Neural cell (in vitro differentiated cells): ENCODE measurements at regions not wholly inside any gene's neighbourhood (a gene's known extent, or its start where the extent isn't known, plus 50 kb on each side); places are given as distances from the start of the nearest gene placed in this dataset.

Experiments used
- EP300 ChIP-seq: fragments of 450-650 bp; conservative IDR thresholded peaks from 2 replicates; pipeline ENCODE4 v1.6.1; 2014; ENCODE audit warnings: antibody characterized with exemption, mild to moderate bottlenecking, moderate library complexity; ENCODE audit not compliant: poor library complexity, severe bottlenecking
- EZH2 ChIP-seq: fragments of 200-600, 300-800 bp; shearing (Covaris generic), sonication (generic); IDR thresholded peaks from 2 replicates; pipeline ENCODE4 v1.6.1; 2014; ENCODE audit warnings: antibody characterized with exemption, low read length, borderline replicate concordance, mild to moderate bottlenecking; ENCODE audit not compliant: insufficient read depth, poor library complexity, severe bottlenecking
- MXI1 ChIP-seq: fragments of 450-650 bp; conservative IDR thresholded peaks from 2 replicates; pipeline ENCODE4 v1.6.1; 2014; ENCODE audit warnings: antibody characterized with exemption, mild to moderate bottlenecking; ENCODE audit not compliant: poor library complexity, severe bottlenecking
- POLR2AphosphoS5 ChIP-seq: IDR thresholded peaks from 2 replicates; pipeline ENCODE4 v1.6.1; 2012
- SMC3 ChIP-seq: fragments of 450-650 bp; conservative IDR thresholded peaks from 2 replicates; pipeline ENCODE4 v1.6.1; 2014; ENCODE audit warnings: antibody characterized with exemption, mild to moderate bottlenecking, moderate library complexity; ENCODE audit not compliant: poor library complexity
- TAF1 ChIP-seq: IDR thresholded peaks from 2 replicates; pipeline ENCODE4 v1.6.1; 2012; ENCODE audit warnings: low read depth
- TF ChIP-seq, protein P1 (sequence below): fragments of 450-650 bp; IDR thresholded peaks from 2 replicates; pipeline ENCODE4 v1.5.1; 2014; ENCODE audit warnings: antibody characterized with exemption, mild to moderate bottlenecking, moderate library complexity; ENCODE audit not compliant: poor library complexity, severe bottlenecking
- TF ChIP-seq, protein P2 (sequence below): IDR thresholded peaks from 2 replicates; pipeline ENCODE4 v1.6.1; 2012; ENCODE audit warnings: borderline replicate concordance

GRCh38 chr16:73584157-73584556 lies 536.2 kb upstream of the ZFHX3 start:
- TF ChIP-seq, protein P1, sequence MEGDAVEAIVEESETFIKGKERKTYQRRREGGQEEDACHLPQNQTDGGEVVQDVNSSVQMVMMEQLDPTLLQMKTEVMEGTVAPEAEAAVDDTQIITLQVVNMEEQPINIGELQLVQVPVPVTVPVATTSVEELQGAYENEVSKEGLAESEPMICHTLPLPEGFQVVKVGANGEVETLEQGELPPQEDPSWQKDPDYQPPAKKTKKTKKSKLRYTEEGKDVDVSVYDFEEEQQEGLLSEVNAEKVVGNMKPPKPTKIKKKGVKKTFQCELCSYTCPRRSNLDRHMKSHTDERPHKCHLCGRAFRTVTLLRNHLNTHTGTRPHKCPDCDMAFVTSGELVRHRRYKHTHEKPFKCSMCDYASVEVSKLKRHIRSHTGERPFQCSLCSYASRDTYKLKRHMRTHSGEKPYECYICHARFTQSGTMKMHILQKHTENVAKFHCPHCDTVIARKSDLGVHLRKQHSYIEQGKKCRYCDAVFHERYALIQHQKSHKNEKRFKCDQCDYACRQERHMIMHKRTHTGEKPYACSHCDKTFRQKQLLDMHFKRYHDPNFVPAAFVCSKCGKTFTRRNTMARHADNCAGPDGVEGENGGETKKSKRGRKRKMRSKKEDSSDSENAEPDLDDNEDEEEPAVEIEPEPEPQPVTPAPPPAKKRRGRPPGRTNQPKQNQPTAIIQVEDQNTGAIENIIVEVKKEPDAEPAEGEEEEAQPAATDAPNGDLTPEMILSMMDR = no peak
- no peak for TF ChIP-seq SMC3
- TF ChIP-seq EP300 = no peak
- TF ChIP-seq MXI1 = no peak
- TF ChIP-seq POLR2AphosphoS5 = no peak
- no peak for TF ChIP-seq EZH2
- TF ChIP-seq TAF1 = no peak
- TF ChIP-seq, protein P2, sequence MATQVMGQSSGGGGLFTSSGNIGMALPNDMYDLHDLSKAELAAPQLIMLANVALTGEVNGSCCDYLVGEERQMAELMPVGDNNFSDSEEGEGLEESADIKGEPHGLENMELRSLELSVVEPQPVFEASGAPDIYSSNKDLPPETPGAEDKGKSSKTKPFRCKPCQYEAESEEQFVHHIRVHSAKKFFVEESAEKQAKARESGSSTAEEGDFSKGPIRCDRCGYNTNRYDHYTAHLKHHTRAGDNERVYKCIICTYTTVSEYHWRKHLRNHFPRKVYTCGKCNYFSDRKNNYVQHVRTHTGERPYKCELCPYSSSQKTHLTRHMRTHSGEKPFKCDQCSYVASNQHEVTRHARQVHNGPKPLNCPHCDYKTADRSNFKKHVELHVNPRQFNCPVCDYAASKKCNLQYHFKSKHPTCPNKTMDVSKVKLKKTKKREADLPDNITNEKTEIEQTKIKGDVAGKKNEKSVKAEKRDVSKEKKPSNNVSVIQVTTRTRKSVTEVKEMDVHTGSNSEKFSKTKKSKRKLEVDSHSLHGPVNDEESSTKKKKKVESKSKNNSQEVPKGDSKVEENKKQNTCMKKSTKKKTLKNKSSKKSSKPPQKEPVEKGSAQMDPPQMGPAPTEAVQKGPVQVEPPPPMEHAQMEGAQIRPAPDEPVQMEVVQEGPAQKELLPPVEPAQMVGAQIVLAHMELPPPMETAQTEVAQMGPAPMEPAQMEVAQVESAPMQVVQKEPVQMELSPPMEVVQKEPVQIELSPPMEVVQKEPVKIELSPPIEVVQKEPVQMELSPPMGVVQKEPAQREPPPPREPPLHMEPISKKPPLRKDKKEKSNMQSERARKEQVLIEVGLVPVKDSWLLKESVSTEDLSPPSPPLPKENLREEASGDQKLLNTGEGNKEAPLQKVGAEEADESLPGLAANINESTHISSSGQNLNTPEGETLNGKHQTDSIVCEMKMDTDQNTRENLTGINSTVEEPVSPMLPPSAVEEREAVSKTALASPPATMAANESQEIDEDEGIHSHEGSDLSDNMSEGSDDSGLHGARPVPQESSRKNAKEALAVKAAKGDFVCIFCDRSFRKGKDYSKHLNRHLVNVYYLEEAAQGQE = no peak
